ENCODE measurements at regions not wholly inside any gene's neighbourhood (a gene's known extent, or its start where the extent isn't known, plus 50 kb on each side); places are given as distances from the start of the nearest gene placed in this dataset.

- TF ChIP-seq CTCF (IDR thresholded peaks at IDR 0.05) (no peak), POLR2A (IDR thresholded peaks at IDR 0.05) (no peak)
These were observed 570.8 kb downstream of the CCDC85A start for GRCh38 chr2:56754627-56755026.

GRCh38 chr2:56757884-56758545, 574.2 kb downstream of the CCDC85A start:
- no peaks in the 10 kb centered on the region for H3K36me3 ChIP-seq
- TF ChIP-seq POLR2A (IDR thresholded peaks at IDR 0.05) (no peak), CTCF (IDR thresholded peaks at IDR 0.05) (no peak)
- DNase-seq, result no peak

More at GRCh38 chr2:56754627-56755026, 570.8 kb downstream of the CCDC85A start:
- Histone ChIP-seq H3K4me3 (no peak overlapping the region), H3K9me3 (no peaks in the 10 kb centered on the region), H3K36me3 (no peaks in the 10 kb centered on the region), H3K27me3 (no peaks in the 10 kb centered on the region), H3K4me1 (no peaks in the 10 kb centered on the region), H3K27ac (no peak overlapping the region)
- DNase-seq, result no peak

GRCh38 chr2:56763683-56764082, 579.9 kb downstream of the CCDC85A start:
- DNase-seq, result no peak
- Histone ChIP-seq H3K4me1 (no peaks in the 10 kb centered on the region), H3K27me3 (no peaks in the 10 kb centered on the region), H3K4me3 (no peak overlapping the region), H3K27ac (no peak overlapping the region), H3K9me3 (no peaks in the 10 kb centered on the region), H3K36me3 (no peaks in the 10 kb centered on the region)
- TF ChIP-seq POLR2A (IDR thresholded peaks at IDR 0.05), result no peak
- TF ChIP-seq CTCF (IDR thresholded peaks at IDR 0.05), result no peak

More at GRCh38 chr2:56757884-56758545, 574.2 kb downstream of the CCDC85A start:
- H3K4me1 ChIP-seq, result no peaks in the 10 kb centered on the region
- no peaks in the 10 kb centered on the region for H3K9me3 ChIP-seq
- H3K27me3 ChIP-seq, result no peaks in the 10 kb centered on the region
- no peak overlapping the region for H3K27ac ChIP-seq
- no peak overlapping the region for H3K4me3 ChIP-seq

GRCh38 chr2:56768973-56769372, 585.2 kb downstream of the CCDC85A start:
- H3K27me3 ChIP-seq, result no peaks in the 10 kb centered on the region
- no peaks in the 10 kb centered on the region for H3K9me3 ChIP-seq
- no peaks in the 10 kb centered on the region for H3K4me1 ChIP-seq
- no peaks in the 10 kb centered on the region for H3K36me3 ChIP-seq
- no peak overlapping the region for H3K27ac ChIP-seq
- TF ChIP-seq CTCF (IDR thresholded peaks at IDR 0.05) (no peak), POLR2A (IDR thresholded peaks at IDR 0.05) (no peak)
- DNase-seq, result no peak
- no peak overlapping the region for H3K4me3 ChIP-seq

GRCh38 chr2:56770490-56770889, 586.7 kb downstream of the CCDC85A start:
- no peak overlapping the region for H3K4me3 ChIP-seq
- DNase-seq, result no peak

More at GRCh38 chr2:56770490-56770889, 586.7 kb downstream of the CCDC85A start:
- Histone ChIP-seq H3K27me3 (no peaks in the 10 kb centered on the region), H3K9me3 (no peaks in the 10 kb centered on the region), H3K27ac (no peak overlapping the region), H3K36me3 (no peaks in the 10 kb centered on the region), H3K4me1 (no peaks in the 10 kb centered on the region)
- no peak for TF ChIP-seq POLR2A (IDR thresholded peaks at IDR 0.05)
- no peak for TF ChIP-seq CTCF (IDR thresholded peaks at IDR 0.05)
